WTC11 (cell line): ENCODE measurements at regions not wholly inside any gene's neighbourhood (a gene's known extent, or its start where the extent isn't known, plus 50 kb on each side); places are given as distances from the start of the nearest gene placed in this dataset.

Experiments used
- ATAC-seq: fragments of 200-7000 bp; cut with Tn5 transposase; 2 replicates; pipeline ENCODE4 v1.10.0; 2021; ENCODE audit warnings: mild to moderate bottlenecking, moderate library complexity
- CTCF ChIA-PET: fragments of 300-600 bp; sonication (Branson Sonifier 250); formaldehyde crosslinking; loops from one replicate; lab custom pipeline; 2021; ENCODE audit warnings: antibody characterized with exemption; lab: Charles Lee
- POLR2A ChIA-PET: fragments of 350-600 bp; sonication (Branson Sonifier 250); formaldehyde crosslinking; loops from one replicate; lab custom pipeline; 2021; ENCODE audit warnings: antibody characterized with exemption; lab: Charles Lee
- DNase-seq: peaks from one replicate; pipeline ENCODE4 v3.0.0; 2021; ENCODE audit warnings: low spot score
- H3K27ac Mint-ChIP-seq: 2 replicates; pipeline ENCODE4 v1.8.0; 2021; ENCODE audit warnings: mixed read lengths
- H3K27me3 Mint-ChIP-seq: 2 replicates; pipeline ENCODE4 v1.8.0; 2021; ENCODE audit warnings: low read depth, mild to moderate bottlenecking, moderate library complexity, mixed read lengths
- H3K36me3 Mint-ChIP-seq: 2 replicates; pipeline ENCODE4 v1.8.0; 2021; ENCODE audit warnings: mixed read lengths
- H3K4me1 Mint-ChIP-seq: 2 replicates; pipeline ENCODE4 v1.8.0; 2022; ENCODE audit warnings: mixed read lengths
- H3K4me3 Mint-ChIP-seq: 2 replicates; pipeline ENCODE4 v1.8.0; 2021; ENCODE audit warnings: mild to moderate bottlenecking, moderate library complexity, mixed read lengths
- H3K9me3 Mint-ChIP-seq: 2 replicates; pipeline ENCODE4 v1.8.0; 2021; ENCODE audit warnings: mixed read lengths
- ATF3 ChIP-seq: sonication (generic); formaldehyde crosslinking; conservative IDR thresholded peaks from 2 replicates; pipeline ENCODE4 v1.8.1; 2022; ENCODE audit warnings: mild to moderate bottlenecking, missing genetic modification reagents
- E2F1 ChIP-seq: sonication (generic); formaldehyde crosslinking; IDR thresholded peaks from 2 replicates; pipeline ENCODE4 v1.8.0; 2022; ENCODE audit warnings: mild to moderate bottlenecking, missing genetic modification reagents
- ERG ChIP-seq: fragments of 250-450 bp; sonication (Bioruptor Pico); IDR thresholded peaks from 2 replicates; pipeline ENCODE4 v1.8.0; 2021; ENCODE audit warnings: mild to moderate bottlenecking
- GRHL2 ChIP-seq: fragments of 250-450 bp; sonication (Bioruptor Pico); IDR thresholded peaks from 2 replicates; pipeline ENCODE4 v1.8.0; 2022; ENCODE audit warnings: mild to moderate bottlenecking, moderate library complexity; ENCODE audit not compliant: insufficient replicate concordance, severe bottlenecking
- GTF2I ChIP-seq: fragments of 250-450 bp; sonication (Bioruptor Pico); conservative IDR thresholded peaks from 2 replicates; pipeline ENCODE4 v1.4.0; 2021; ENCODE audit warnings: mild to moderate bottlenecking
- IRF1 ChIP-seq: sonication (generic); formaldehyde crosslinking; IDR thresholded peaks from 2 replicates; pipeline ENCODE4 v1.8.0; 2023; ENCODE audit warnings: missing genetic modification reagents
- MAX ChIP-seq: sonication (generic); formaldehyde crosslinking; IDR thresholded peaks from 2 replicates; pipeline ENCODE4 v1.8.0; 2022; ENCODE audit warnings: mild to moderate bottlenecking, missing genetic modification reagents
- MYBL2 ChIP-seq: sonication (generic); formaldehyde crosslinking; IDR thresholded peaks from 2 replicates; pipeline ENCODE4 v1.8.1; 2023; ENCODE audit warnings: mild to moderate bottlenecking, moderate library complexity, missing genetic modification reagents
- NFATC4 ChIP-seq: fragments of 250-450 bp; sonication (Bioruptor Pico); IDR thresholded peaks from 2 replicates; pipeline ENCODE4 v1.9.0; 2021; ENCODE audit warnings: mild to moderate bottlenecking
- NFYB ChIP-seq: sonication (generic); formaldehyde crosslinking; conservative IDR thresholded peaks from 2 replicates; pipeline ENCODE4 v1.8.0; 2022; ENCODE audit warnings: low read depth, missing genetic modification reagents
- NR1H2 ChIP-seq: sonication (generic); formaldehyde crosslinking; IDR thresholded peaks from 2 replicates; pipeline ENCODE4 v1.9.0; 2021; ENCODE audit warnings: mild to moderate bottlenecking, moderate library complexity, missing genetic modification reagents
- PREB ChIP-seq: sonication (generic); formaldehyde crosslinking; IDR thresholded peaks from 2 replicates; pipeline ENCODE4 v1.8.1; 2022; ENCODE audit warnings: mild to moderate bottlenecking, missing genetic modification reagents, moderate library complexity, borderline replicate concordance
- SMAD3 ChIP-seq: sonication (generic); formaldehyde crosslinking; IDR thresholded peaks from 2 replicates; pipeline ENCODE4 v1.8.0; 2022; ENCODE audit warnings: missing genetic modification reagents, mild to moderate bottlenecking, borderline replicate concordance
- STAT6 ChIP-seq: sonication (generic); formaldehyde crosslinking; conservative IDR thresholded peaks from 2 replicates; pipeline ENCODE4 v1.8.1; 2023; ENCODE audit warnings: mild to moderate bottlenecking, low read depth, missing genetic modification reagents, moderate library complexity
- TCF7 ChIP-seq: sonication (generic); formaldehyde crosslinking; IDR thresholded peaks from 2 replicates; pipeline ENCODE4 v1.8.0; 2022; ENCODE audit warnings: mild to moderate bottlenecking, low read depth, missing genetic modification reagents, moderate library complexity
- TEAD1 ChIP-seq: sonication (generic); formaldehyde crosslinking; IDR thresholded peaks from 2 replicates; pipeline ENCODE4 v1.8.0; 2022; ENCODE audit warnings: mild to moderate bottlenecking, missing genetic modification reagents
- TEAD4 ChIP-seq: sonication (generic); formaldehyde crosslinking; IDR thresholded peaks from 2 replicates; pipeline ENCODE4 v1.8.0; 2022; ENCODE audit warnings: mild to moderate bottlenecking, missing genetic modification reagents
- TP53 ChIP-seq: sonication (generic); formaldehyde crosslinking; IDR thresholded peaks from 2 replicates; pipeline ENCODE4 v1.8.1; 2023; ENCODE audit warnings: mild to moderate bottlenecking, missing genetic modification reagents
- USF2 ChIP-seq: sonication (generic); formaldehyde crosslinking; IDR thresholded peaks from 2 replicates; pipeline ENCODE4 v1.8.1; 2023; ENCODE audit warnings: mild to moderate bottlenecking, missing genetic modification reagents, moderate library complexity
- ZBTB43 ChIP-seq: sonication (generic); formaldehyde crosslinking; IDR thresholded peaks from 2 replicates; pipeline ENCODE4 v1.8.1; 2023; ENCODE audit warnings: mild to moderate bottlenecking, missing genetic modification reagents
- ZNF138 ChIP-seq: sonication (generic); formaldehyde crosslinking; conservative IDR thresholded peaks from 2 replicates; pipeline ENCODE4 v1.8.1; 2022; ENCODE audit warnings: mild to moderate bottlenecking, moderate library complexity, missing genetic modification reagents

GRCh38 chr1:30407865-30408580 is 315.4 kb downstream of the MATN1 start:
- Mint-ChIP-seq H3K36me3 (no peaks in the 10 kb centered on the region), H3K27me3 (no peaks in the 10 kb centered on the region; the same call in 1 of the 2 replicates), H3K27ac (no peak overlapping the region), H3K4me3 (no peak overlapping the region), H3K4me1 (peaks cover 9% of the 10 kb centered on the region), H3K9me3 (no peaks in the 10 kb centered on the region)
- no peak for DNase-seq
- ChIA-PET CTCF (interaction anchor here (0.5 to 2.6 kb wide), 27 partner anchors 10 to 1014 kb away, joined by 3 to 21 read pairs (median 3); no protein-coding TSS in a partner anchor), POLR2A (interaction anchor here (1.0 kb wide), 1 partner anchor 278 kb away, joined by 3 read pairs; no protein-coding TSS in a partner anchor)
- ATAC-seq: no peak
- no peak for TF ChIP-seq ZBTB43 (CRISPR knock-in tag)
- no peak for TF ChIP-seq E2F1 (CRISPR knock-in tag)
- TF ChIP-seq ATF3: no peak
- no peak for TF ChIP-seq SMAD3 (CRISPR knock-in tag)
- TF ChIP-seq NFYB (CRISPR knock-in tag): no peak
- no peak for TF ChIP-seq TEAD4 (CRISPR knock-in tag)
- TF ChIP-seq ZNF138 (CRISPR knock-in tag): no peak
- TF ChIP-seq NR1H2 (CRISPR knock-in tag): no peak
- TF ChIP-seq STAT6 (CRISPR knock-in tag): no peak
- TF ChIP-seq TP53 (CRISPR knock-in tag): no peak
- TF ChIP-seq TCF7 (CRISPR knock-in tag): no peak
- no peak for TF ChIP-seq GRHL2 (CRISPR knock-in tag)
- no peak for TF ChIP-seq PREB (CRISPR knock-in tag)
- TF ChIP-seq MAX (CRISPR knock-in tag): no peak
- no peak for TF ChIP-seq TEAD1

GRCh38 chr1:30406996-30407864 is 316.2 kb downstream of the MATN1 start:
- Mint-ChIP-seq H3K4me1 (peaks cover 9% of the 10 kb centered on the region), H3K27me3 (no peaks in the 10 kb centered on the region; the same call in 1 of the 2 replicates), H3K27ac (no peak overlapping the region), H3K36me3 (no peaks in the 10 kb centered on the region), H3K4me3 (no peak overlapping the region), H3K9me3 (no peaks in the 10 kb centered on the region)
- ATAC-seq (no peak), DNase-seq (no peak)
- POLR2A ChIA-PET: no interaction called here
- CTCF ChIA-PET: interaction anchor here (1.0 kb wide), 1 partner anchor 27 kb away, joined by 3 read pairs; no protein-coding TSS in a partner anchor
- TF ChIP-seq SMAD3 (CRISPR knock-in tag) (no peak), GTF2I (CRISPR knock-in tag) (no peak), ERG (no peak), MYBL2 (no peak), PREB (CRISPR knock-in tag) (no peak), USF2 (no peak), NFATC4 (CRISPR knock-in tag) (no peak), IRF1 (CRISPR knock-in tag) (no peak)
